Natural killer cell (primary cell): ENCODE measurements at regions not wholly inside any gene's neighbourhood (a gene's known extent, or its start where the extent isn't known, plus 50 kb on each side); places are given as distances from the start of the nearest gene placed in this dataset.
"Not testable (repeated sequence)": the region's sequence is repeated elsewhere in the genome, so short reads cannot be mapped to it uniquely, and the experiment has no call there.

Experiments used
- ATAC-seq, 3 donors: fragments of 150-1000 bp in 2 of 3; fragments of 200-7000 bp in 1 of 3; cut with Tn5 transposase; 1 replicate in 1 of 3; 2 replicates in 2 of 3; pipeline ENCODE4 v1.10.0; 2021; ENCODE audit warnings: mild to moderate bottlenecking in 2 of 3, moderate library complexity in 2 of 3
- DNase-seq, 2 donors: peaks; one replicate each; pipeline versions ENCODE4 v3.0.0 to v3.0.0-alpha.2; 2013 to 2021; ENCODE audit warnings: mixed read lengths in 1 of 2
- H3K27ac ChIP-seq: one replicate; pipeline ENCODE4 v1.5.1; 2013; ENCODE audit warnings: mild to moderate bottlenecking, low read length
- H3K27me3 ChIP-seq: one replicate; pipeline ENCODE4 v1.6.1; 2013; ENCODE audit warnings: low read length; ENCODE audit not compliant: control insufficient read depth, insufficient read depth
- H3K36me3 ChIP-seq: one replicate; pipeline ENCODE4 v1.6.1; 2013; ENCODE audit warnings: low read length; ENCODE audit not compliant: control insufficient read depth, insufficient read depth
- H3K4me1 ChIP-seq: one replicate; pipeline ENCODE4 v1.6.1; 2013; ENCODE audit warnings: low read length; ENCODE audit not compliant: control insufficient read depth, insufficient read depth
- H3K4me3 ChIP-seq: one replicate; pipeline ENCODE4 v1.5.1; 2013; ENCODE audit warnings: low read length
- H3K9me3 ChIP-seq: one replicate; pipeline ENCODE4 v1.6.1; 2013; ENCODE audit warnings: low read length; ENCODE audit not compliant: control insufficient read depth, insufficient read depth
- H3K27ac Mint-ChIP-seq, 2 donors: one replicate each; pipeline ENCODE4 v1.8.0; 2022; ENCODE audit warnings: mild to moderate bottlenecking in 2 of 2, mixed read lengths in 2 of 2, moderate library complexity in 1 of 2
- H3K27me3 Mint-ChIP-seq, 2 donors: one replicate each; pipeline ENCODE4 v1.8.0; 2022; ENCODE audit warnings: low read depth in 2 of 2, mixed read lengths in 2 of 2
- H3K36me3 Mint-ChIP-seq: one replicate; pipeline ENCODE4 v1.8.0; 2022; ENCODE audit warnings: mixed read lengths
- H3K4me1 Mint-ChIP-seq, 2 donors: one replicate each; pipeline ENCODE4 v1.8.0; 2022; ENCODE audit warnings: mixed read lengths in 2 of 2
- H3K4me3 Mint-ChIP-seq: one replicate; pipeline ENCODE4 v1.8.0; 2022; ENCODE audit warnings: mild to moderate bottlenecking, moderate library complexity, mixed read lengths
- H3K9me3 Mint-ChIP-seq, 2 donors: one replicate each; pipeline ENCODE4 v1.8.0; 2022; ENCODE audit warnings: mixed read lengths in 2 of 2
- WGBS: methylation state at CpG from one replicate; pipeline ENCODE4 v1.1.7; 2013; ENCODE audit warnings: missing lambda C conversion rate; ENCODE audit not compliant: insufficient coverage; 5-methylcytosine and 5-hydroxymethylcytosine counted together
- intact Hi-C: fragments of 100-400 bp; cut with micrococcal nuclease; formaldehyde crosslinking; loops from one replicate; pipeline ENCODE4 v1.14.2; 2022

DNA sequence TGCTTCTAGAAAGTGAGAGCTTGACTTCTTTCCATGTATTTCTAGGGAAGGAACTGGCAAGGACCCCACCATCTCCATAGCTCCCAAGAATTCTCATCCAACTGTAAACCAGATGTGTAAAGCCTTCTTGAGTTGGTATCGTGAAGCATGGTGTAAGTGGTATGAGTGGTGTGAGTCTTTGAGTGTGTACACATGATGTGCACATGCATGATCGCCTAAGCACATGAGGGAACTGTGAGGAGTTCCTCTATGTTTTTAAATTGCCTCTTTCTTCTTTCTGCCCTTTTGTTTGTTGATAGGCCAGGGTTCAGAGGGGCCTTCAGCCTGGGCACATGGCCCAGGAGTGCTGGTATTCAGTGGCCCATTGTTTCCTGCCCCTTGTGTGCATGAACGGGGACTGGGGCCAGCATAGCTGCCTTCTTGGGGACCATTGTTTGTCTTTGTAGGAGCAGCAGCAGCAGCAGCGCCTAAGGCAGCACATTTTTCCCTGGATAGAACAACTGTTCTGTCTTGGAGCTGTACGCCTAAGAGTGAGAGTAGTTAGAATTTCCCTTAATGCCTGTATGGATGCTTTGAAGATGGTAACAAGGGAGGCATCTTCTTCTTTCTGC, 95.9 kb downstream of the SRGAP2 start:
- H3K9me3 ChIP-seq, H3K27me3 ChIP-seq, H3K36me3 ChIP-seq, ATAC-seq, H3K27ac ChIP-seq, H3K4me3 ChIP-seq, H3K36me3 Mint-ChIP-seq, H3K4me3 Mint-ChIP-seq, DNase-seq, H3K9me3 Mint-ChIP-seq, H3K4me1 ChIP-seq, H3K27ac Mint-ChIP-seq, H3K27me3 Mint-ChIP-seq, intact Hi-C loops, H3K4me1 Mint-ChIP-seq: not testable (repeated sequence)
- no CpG with 5 or more reads among the region's 5 CpGs for WGBS

DNA sequence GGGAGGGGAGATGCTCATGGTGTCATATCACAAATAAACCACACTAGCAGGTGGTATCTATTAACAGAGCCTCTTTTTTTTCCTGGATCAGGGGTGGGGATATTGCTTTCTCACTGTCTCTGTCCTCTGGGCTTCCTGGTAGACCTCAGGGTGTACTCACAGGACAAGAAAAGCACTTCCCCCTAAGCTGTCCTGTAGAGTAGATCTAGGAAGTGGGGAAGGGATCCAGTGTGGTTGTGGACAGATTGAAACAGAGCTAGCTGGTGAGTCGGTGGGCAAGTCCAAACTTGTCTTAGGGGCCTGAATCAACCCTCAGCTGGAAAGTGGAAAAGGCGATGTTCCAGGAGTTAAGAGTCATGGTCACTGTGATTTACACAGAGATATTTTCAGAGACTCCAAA, 96.6 kb downstream of the SRGAP2 start:
- H3K36me3 ChIP-seq, H3K4me1 Mint-ChIP-seq, intact Hi-C loops, ATAC-seq, H3K27me3 Mint-ChIP-seq, H3K27ac Mint-ChIP-seq, H3K27ac ChIP-seq, H3K9me3 ChIP-seq, H3K4me3 ChIP-seq, H3K9me3 Mint-ChIP-seq, H3K4me1 ChIP-seq, H3K36me3 Mint-ChIP-seq, H3K27me3 ChIP-seq, H3K4me3 Mint-ChIP-seq, DNase-seq: not testable (repeated sequence)
- no CpG with 5 or more reads among the region's 2 CpGs for WGBS

DNA sequence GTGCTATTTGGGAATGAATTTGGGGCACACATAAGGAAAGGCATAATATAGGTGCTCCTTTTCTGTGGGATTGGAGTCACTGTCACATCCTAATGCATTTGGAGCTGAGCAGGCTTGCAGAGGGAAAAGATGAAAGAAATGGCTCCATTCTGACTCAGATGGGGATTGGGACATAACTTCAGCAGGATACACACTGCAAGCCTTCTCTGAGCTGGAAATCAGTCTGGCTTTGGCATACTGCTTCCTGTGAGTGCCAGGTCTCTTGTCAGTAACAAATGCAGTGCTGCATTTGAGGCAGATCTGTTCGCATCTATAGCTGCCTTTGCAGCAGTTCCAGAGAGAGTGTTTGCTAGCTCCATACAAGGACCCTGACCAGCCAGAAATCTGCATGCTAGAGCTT, 98.7 kb downstream of the SRGAP2 start:
- intact Hi-C loops, H3K4me3 Mint-ChIP-seq, ATAC-seq, H3K27ac ChIP-seq, H3K27ac Mint-ChIP-seq, H3K36me3 Mint-ChIP-seq, H3K36me3 ChIP-seq, H3K27me3 Mint-ChIP-seq, H3K4me1 Mint-ChIP-seq, H3K4me3 ChIP-seq, H3K9me3 Mint-ChIP-seq, H3K4me1 ChIP-seq, DNase-seq, H3K9me3 ChIP-seq, H3K27me3 ChIP-seq: not testable (repeated sequence)
- no CpG with 5 or more reads among the region's 1 CpG for WGBS

DNA sequence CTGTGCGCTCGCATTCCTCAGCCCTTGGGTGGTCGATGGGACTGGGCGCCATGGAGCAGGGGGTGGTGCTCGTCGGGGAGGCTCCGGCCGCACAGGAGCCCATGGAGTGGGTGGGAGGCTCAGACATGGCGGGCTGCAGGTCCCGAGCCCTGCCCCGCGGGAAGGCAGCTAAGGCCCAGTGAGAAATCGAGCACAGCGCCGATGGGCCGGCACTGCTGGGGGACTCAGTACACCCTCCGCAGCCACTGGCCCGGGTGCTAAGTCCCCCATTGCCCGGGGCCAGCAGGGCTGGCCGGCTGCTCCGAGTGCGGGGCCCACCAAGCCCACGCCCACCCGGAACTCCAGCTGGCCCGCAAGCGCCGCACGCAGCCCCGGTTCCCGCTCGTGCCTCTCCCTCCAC, 104.1 kb downstream of the SRGAP2 start:
- not testable (repeated sequence) for H3K27ac ChIP-seq, H3K36me3 Mint-ChIP-seq
- WGBS = 100% methylated on average over 6 of the region's 31 CpGs

DNA sequence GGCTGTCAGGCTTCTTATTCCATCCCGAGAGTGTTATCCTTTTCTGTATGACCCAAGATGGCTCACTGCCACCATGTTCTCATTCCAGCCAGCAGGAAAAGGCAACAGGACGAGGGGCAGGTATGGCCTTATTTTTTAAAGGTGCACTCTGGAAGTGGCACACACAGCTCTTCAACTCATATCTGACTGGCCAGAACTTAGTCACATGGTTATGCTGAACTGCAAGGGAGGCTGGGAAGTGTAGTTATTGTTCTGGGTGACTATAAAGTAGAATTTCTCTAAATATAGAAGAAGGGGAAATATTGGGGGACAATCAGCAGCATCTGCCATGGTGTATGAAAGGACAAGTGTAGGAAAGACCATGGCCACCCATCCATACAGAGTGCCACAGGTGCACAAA, 107.6 kb downstream of the SRGAP2 start:
- H3K9me3 ChIP-seq, H3K27ac Mint-ChIP-seq, H3K9me3 Mint-ChIP-seq, intact Hi-C loops, DNase-seq, H3K36me3 ChIP-seq, H3K27me3 ChIP-seq, ATAC-seq, H3K4me3 Mint-ChIP-seq, H3K27ac ChIP-seq, H3K27me3 Mint-ChIP-seq, H3K4me3 ChIP-seq, H3K36me3 Mint-ChIP-seq, H3K4me1 ChIP-seq, H3K4me1 Mint-ChIP-seq: not testable (repeated sequence)
- no CpG with 5 or more reads among the region's 2 CpGs for WGBS

More for the DNA sequence above, 104.1 kb downstream of the SRGAP2 start:
- DNase-seq, H3K4me3 ChIP-seq, H3K9me3 ChIP-seq, ATAC-seq, H3K27me3 Mint-ChIP-seq, H3K27ac Mint-ChIP-seq, H3K9me3 Mint-ChIP-seq, H3K4me1 Mint-ChIP-seq, H3K4me1 ChIP-seq, H3K27me3 ChIP-seq, intact Hi-C loops, H3K36me3 ChIP-seq, H3K4me3 Mint-ChIP-seq: not testable (repeated sequence)

DNA sequence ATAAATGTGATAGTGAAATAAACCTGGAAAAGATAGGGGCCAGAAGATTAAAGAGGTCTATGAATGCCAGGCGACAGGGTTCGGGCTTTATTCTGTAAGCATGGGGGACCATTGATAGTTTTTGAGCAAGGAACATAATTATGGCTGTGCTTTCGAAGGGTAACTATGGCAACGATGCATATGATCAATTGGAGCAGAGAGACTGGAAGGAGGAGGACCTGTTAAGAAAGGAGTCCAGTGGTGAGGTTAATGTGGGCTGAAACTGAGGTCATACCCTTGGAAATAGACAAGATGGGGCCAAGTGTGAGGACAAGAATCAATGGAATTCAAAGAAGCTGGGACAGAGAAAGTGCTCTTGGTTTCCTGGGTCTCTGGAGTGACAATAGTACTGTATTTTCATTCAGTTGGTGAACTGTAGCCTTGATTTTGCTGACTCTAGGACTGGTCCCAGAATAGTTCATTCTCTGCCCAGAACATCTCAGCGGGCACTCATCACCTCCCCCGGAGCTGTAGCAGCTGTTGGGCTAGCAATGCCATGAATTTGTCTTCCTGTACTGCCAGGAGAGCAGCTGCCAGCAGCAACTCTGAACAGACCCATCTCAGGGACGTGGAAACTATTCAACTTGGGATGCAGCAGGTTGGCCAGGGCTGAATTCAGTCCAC, 108.4 kb downstream of the SRGAP2 start:
- H3K36me3 Mint-ChIP-seq, H3K9me3 ChIP-seq, ATAC-seq, H3K27me3 ChIP-seq, H3K36me3 ChIP-seq, H3K4me1 Mint-ChIP-seq, H3K27ac ChIP-seq, DNase-seq, H3K4me3 ChIP-seq, intact Hi-C loops, H3K27me3 Mint-ChIP-seq, H3K4me1 ChIP-seq, H3K4me3 Mint-ChIP-seq, H3K27ac Mint-ChIP-seq, H3K9me3 Mint-ChIP-seq: not testable (repeated sequence)
- no CpG with 5 or more reads among the region's 7 CpGs for WGBS

DNA sequence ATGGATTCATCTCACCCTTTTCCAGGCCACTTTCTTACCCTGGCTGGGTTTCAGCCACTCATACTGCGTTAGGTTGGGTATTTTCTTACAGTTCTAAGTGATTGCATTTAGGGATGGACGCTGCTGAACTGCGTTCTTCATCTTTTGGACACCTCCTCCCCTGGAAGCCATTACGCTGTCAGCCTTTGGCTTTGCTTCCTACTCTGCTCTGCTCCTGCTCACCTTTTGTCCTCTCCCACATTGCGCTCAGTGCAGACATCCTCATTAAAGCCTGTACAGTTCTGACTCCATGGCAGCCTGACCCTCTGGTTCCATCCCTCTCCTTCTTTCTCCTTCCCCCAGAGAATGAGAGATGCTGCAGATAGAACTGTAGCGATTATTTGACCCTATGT, 108.9 kb downstream of the SRGAP2 start:
- H3K27ac Mint-ChIP-seq, intact Hi-C loops, H3K9me3 ChIP-seq, H3K36me3 ChIP-seq, H3K9me3 Mint-ChIP-seq, H3K4me3 Mint-ChIP-seq, H3K27ac ChIP-seq, H3K27me3 Mint-ChIP-seq, DNase-seq, H3K27me3 ChIP-seq, ATAC-seq, H3K4me1 Mint-ChIP-seq, H3K4me3 ChIP-seq, H3K4me1 ChIP-seq, H3K36me3 Mint-ChIP-seq: not testable (repeated sequence)
- WGBS = no CpG with 5 or more reads among the region's 6 CpGs

DNA sequence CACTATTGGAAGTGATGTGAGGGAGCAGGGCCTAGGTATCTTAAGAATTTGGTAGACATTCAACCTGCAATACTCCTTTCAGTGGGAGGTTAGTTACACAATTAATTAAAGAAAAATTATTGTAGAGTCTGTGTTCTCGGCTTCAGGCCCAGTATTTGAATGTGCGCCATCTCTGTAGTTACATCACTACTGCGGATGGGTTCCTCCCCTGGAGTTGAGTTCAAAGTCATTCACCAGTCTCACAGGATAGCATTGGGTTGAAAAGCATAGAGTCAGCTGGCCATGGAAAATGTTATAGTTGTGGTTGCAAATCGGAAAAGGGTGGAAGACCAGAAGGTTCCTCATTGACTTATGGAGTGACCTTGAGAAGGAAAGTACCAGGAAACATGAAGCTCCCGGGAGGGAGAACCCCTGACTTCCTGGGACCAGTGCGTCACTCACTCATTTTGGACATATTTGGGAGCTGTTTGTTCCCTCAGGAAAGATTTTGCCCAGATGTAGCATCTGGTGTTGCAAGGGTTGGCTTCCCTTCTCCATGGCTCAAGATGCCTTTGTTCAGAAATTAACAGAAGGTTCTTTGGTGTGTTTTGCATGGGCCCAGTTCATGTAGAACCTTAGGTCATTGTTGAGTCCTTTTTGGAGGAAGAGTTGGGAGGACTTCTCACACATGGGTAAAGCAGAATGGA, 111.8 kb downstream of the SRGAP2 start:
- ATAC-seq, H3K4me1 Mint-ChIP-seq, intact Hi-C loops, H3K27me3 Mint-ChIP-seq, H3K9me3 Mint-ChIP-seq, H3K4me1 ChIP-seq, H3K36me3 Mint-ChIP-seq, H3K9me3 ChIP-seq, H3K4me3 Mint-ChIP-seq, H3K27ac ChIP-seq, H3K36me3 ChIP-seq, H3K27me3 ChIP-seq, DNase-seq, H3K4me3 ChIP-seq, H3K27ac Mint-ChIP-seq: not testable (repeated sequence)
- no CpG with 5 or more reads among the region's 6 CpGs for WGBS
